Erythroblast (primary cell): ENCODE measurements at regions not wholly inside any gene's neighbourhood (a gene's known extent, or its start where the extent isn't known, plus 50 kb on each side); places are given as distances from the start of the nearest gene placed in this dataset.

Experiments
- GATA1 ChIP-seq: IDR thresholded peaks from 2 replicates; pipeline ENCODE4 v1.6.1; 2011; ENCODE audit warnings: low read depth, mild to moderate bottlenecking, control low read depth, low read length, moderate library complexity
- POLR2A ChIP-seq: IDR thresholded peaks from 2 replicates; pipeline ENCODE4 v1.6.1; 2011; ENCODE audit warnings: mild to moderate bottlenecking, low read length

- TF ChIP-seq POLR2A (no peak), GATA1 (no peak)
Measured at GRCh38 chr22:49091451-49091850, 736.2 kb downstream of the BRD1 start.
